Stomach smooth muscle (tissue), 2 donors: ENCODE measurements at regions not wholly inside any gene's neighbourhood (a gene's known extent, or its start where the extent isn't known, plus 50 kb on each side); places are given as distances from the start of the nearest gene placed in this dataset.

Source experiments
- H3K27ac ChIP-seq: one replicate; pipeline ENCODE4 v1.7.0; 2013; ENCODE audit warnings: mild to moderate bottlenecking, low read length, inconsistent platforms
- H3K27me3 ChIP-seq, 2 donors: one replicate each; pipeline ENCODE4 v1.7.0; 2013; ENCODE audit warnings: low read length in 2 of 2; ENCODE audit not compliant: insufficient read depth in 2 of 2, control insufficient read depth in 1 of 2
- H3K36me3 ChIP-seq, 2 donors: one replicate each; pipeline ENCODE4 v1.7.0; 2013; ENCODE audit warnings: low read length in 2 of 2; ENCODE audit not compliant: control insufficient read depth in 2 of 2, insufficient read depth in 2 of 2
- H3K4me1 ChIP-seq: one replicate; pipeline ENCODE4 v1.7.0; 2013; ENCODE audit warnings: low read length; ENCODE audit not compliant: control insufficient read depth, insufficient read depth
- H3K4me3 ChIP-seq, 2 donors: one replicate each; pipeline ENCODE4 v1.7.0; 2013; ENCODE audit warnings: low read length in 2 of 2
- H3K9ac ChIP-seq, 2 donors: one replicate each; pipeline ENCODE4 v1.7.0; 2013; ENCODE audit warnings: low read length in 2 of 2, mild to moderate bottlenecking in 1 of 2
- H3K9me3 ChIP-seq, 2 donors: one replicate each; pipeline ENCODE4 v1.7.0; 2013; ENCODE audit warnings: low read length in 2 of 2; ENCODE audit not compliant: control insufficient read depth in 2 of 2
- donor health status: healthy.
- donor health status: Pancreatic carcinoma.

GRCh38 chr2:2764739-2765138 is 433.7 kb upstream of the MYT1L start:
- no peak overlapping the region for H3K9ac ChIP-seq
- no peak overlapping the region for H3K4me3 ChIP-seq
- H3K4me1 ChIP-seq, result peaks cover 13% of the 10 kb centered on the region
- H3K27ac ChIP-seq, result no peak overlapping the region
- peaks cover 0 to 2% of the 10 kb centered on the region in 2 donors for H3K27me3 ChIP-seq
- H3K36me3 ChIP-seq, result no peaks in the 10 kb centered on the region
- peaks cover 5 to 13% of the 10 kb centered on the region in 2 donors for H3K9me3 ChIP-seq

DNA sequence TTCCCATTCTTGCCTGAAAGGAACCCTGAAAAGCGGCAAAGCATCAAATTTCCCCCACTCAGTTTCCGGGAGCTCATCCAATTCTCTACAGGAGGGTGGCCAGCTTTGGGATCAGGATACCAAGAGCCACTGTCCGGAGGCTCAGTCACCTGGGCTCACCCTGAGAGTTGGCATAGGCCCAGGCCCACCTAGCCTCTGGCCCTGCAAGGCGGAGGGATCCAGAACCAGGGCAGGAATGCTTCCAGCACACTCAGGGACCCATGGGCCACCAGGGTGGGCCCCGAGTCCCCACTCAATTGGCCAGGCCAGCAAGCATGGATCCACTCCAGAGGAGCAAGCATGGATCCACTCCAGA is 432.9 kb upstream of the MYT1L start:
- H3K36me3 ChIP-seq, result no peaks in the 10 kb centered on the region
- H3K9me3 ChIP-seq, result peaks cover 5 to 13% of the 10 kb centered on the region in 2 donors
- peaks cover 0 to 2% of the 10 kb centered on the region in 2 donors for H3K27me3 ChIP-seq
- H3K27ac ChIP-seq, result no peak overlapping the region
- no peak overlapping the region for H3K4me3 ChIP-seq
- peaks cover 13% of the 10 kb centered on the region for H3K4me1 ChIP-seq
- H3K9ac ChIP-seq, result no peak overlapping the region

DNA sequence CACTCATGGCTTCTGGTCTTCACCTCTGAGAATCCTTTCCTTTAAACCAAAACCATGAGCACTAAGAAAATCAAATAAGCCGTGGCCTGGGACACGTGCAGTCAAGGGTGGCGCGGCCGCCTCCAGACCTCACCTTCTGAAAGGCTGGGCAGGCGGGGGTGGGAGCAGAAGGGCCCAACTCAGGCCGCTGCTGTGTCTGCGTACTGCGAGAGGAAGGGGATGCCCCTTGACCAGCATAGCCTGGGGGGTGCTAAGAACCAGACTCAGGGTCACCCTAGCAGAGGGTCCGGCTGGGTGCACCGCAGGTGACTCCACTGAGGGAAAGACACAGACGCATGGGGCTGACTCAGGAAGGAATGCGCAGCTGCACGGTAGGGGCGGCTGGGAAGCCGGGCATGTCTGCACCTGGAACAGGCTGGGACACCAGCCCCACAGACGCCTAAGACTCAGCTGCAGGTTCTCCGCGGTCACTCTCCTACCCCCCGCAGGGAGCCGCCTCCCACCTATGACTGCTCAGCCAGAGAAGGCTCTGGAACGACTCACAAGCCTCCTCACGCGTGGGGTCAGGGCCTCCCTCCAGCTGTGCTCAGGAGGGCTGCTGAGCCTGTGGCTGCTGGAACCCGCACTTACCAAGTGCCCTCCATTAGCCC is 432.4 kb upstream of the MYT1L start:
- Histone ChIP-seq H3K9me3 (peaks cover 5 to 13% of the 10 kb centered on the region in 2 donors), H3K27me3 (peaks cover 0 to 2% of the 10 kb centered on the region in 2 donors), H3K36me3 (no peaks in the 10 kb centered on the region), H3K4me1 (peaks cover 13% of the 10 kb centered on the region), H3K9ac (no peak overlapping the region), H3K4me3 (no peak overlapping the region), H3K27ac (no peak overlapping the region)

DNA sequence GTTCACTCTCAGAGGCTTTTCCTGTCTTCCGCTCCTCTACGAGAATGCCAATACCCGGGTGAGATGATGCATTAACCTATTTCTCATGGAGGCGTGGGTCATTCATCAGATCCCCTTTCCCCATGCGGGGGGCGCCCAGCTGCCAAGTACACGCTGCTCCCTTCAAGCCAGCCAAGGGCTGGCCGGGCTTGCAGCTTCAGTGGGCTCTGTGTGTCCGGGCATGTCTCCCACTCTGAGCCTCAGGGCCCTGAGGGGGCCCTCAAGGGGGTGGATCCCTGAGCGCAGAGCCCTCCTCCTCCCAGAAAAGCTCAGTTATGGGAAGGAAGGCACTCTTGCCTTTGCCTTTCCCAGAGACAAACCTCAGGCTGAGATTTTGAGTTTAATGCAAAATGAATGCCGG is 431.8 kb upstream of the MYT1L start:
- H3K9ac ChIP-seq, result no peak overlapping the region
- H3K27me3 ChIP-seq, result no peaks in the 10 kb centered on the region
- peaks cover 5 to 13% of the 10 kb centered on the region in 2 donors for H3K9me3 ChIP-seq
- no peak overlapping the region for H3K4me3 ChIP-seq
- H3K36me3 ChIP-seq, result no peaks in the 10 kb centered on the region
- peaks cover 13% of the 10 kb centered on the region for H3K4me1 ChIP-seq
- no peak overlapping the region for H3K27ac ChIP-seq

DNA sequence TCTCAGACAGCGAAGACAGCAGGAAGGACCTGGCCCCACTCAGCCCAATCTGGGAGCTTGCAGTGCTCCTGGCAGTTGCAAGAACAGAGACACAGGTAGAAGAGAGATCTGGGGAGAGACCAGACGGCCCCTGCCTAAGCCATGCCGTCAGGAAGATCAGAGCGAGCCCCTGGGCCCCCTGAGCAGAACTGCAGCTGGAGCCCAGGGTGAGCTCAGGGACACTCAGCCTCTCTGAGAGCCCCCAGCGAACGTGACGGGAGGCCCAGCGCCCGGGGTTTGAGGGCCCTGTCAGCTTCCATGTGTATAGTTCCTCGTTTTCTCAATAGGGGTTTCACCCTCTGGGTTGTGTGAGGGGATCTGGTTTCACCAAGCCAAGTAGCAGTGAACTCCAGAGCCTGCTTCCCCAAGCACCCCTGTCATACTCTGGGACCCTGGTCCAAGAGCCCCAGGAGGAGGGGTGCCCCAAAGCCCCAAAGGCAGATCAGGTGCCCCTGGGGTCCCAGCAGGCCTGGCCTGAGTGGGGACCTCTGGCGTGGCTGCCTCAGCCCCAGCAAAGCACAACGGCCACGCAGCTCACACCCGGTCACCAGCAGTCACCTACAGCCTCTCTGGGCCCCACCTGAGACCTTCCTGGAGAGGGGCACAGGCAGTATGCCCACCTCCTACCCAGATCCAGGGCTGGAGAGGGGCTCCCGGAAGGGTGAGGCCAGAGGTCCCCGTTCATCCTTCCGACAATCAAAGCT is 431.3 kb upstream of the MYT1L start:
- H3K4me3 ChIP-seq, result no peak overlapping the region
- no peak overlapping the region for H3K27ac ChIP-seq
- H3K9me3 ChIP-seq, result peaks cover 5 to 13% of the 10 kb centered on the region in 2 donors
- H3K36me3 ChIP-seq, result no peaks in the 10 kb centered on the region
- H3K9ac ChIP-seq, result no peak overlapping the region
- H3K27me3 ChIP-seq, result no peaks in the 10 kb centered on the region
- H3K4me1 ChIP-seq, result peaks cover 13% of the 10 kb centered on the region

GRCh38 chr2:2758793-2759367 is 427.8 kb upstream of the MYT1L start:
- Histone ChIP-seq H3K9ac (no peak overlapping the region), H3K4me1 (peaks cover 5% of the 10 kb centered on the region), H3K27ac (no peak overlapping the region)

GRCh38 chr2:2757764-2758163 is 426.7 kb upstream of the MYT1L start:
- Histone ChIP-seq H3K4me1 (peaks cover under 1% of the 10 kb centered on the region), H3K9me3 (peaks cover 5 to 13% of the 10 kb centered on the region in 2 donors), H3K9ac (no peak overlapping the region), H3K36me3 (no peaks in the 10 kb centered on the region), H3K4me3 (no peak overlapping the region), H3K27me3 (no peaks in the 10 kb centered on the region), H3K27ac (no peak overlapping the region)

More at GRCh38 chr2:2758793-2759367, 427.8 kb upstream of the MYT1L start:
- Histone ChIP-seq H3K4me3 (no peak overlapping the region), H3K36me3 (no peaks in the 10 kb centered on the region), H3K27me3 (no peaks in the 10 kb centered on the region), H3K9me3 (peaks cover 5 to 13% of the 10 kb centered on the region in 2 donors)

- H3K9ac ChIP-seq, result no peak overlapping the region
- H3K27me3 ChIP-seq, result no peaks in the 10 kb centered on the region
- H3K4me3 ChIP-seq, result no peak overlapping the region
- no peaks in the 10 kb centered on the region for H3K36me3 ChIP-seq
- no peak overlapping the region for H3K27ac ChIP-seq
- peaks cover 5 to 13% of the 10 kb centered on the region in 2 donors for H3K9me3 ChIP-seq
- no peaks in the 10 kb centered on the region for H3K4me1 ChIP-seq
Observed at GRCh38 chr2:2756886-2757285, 425.8 kb upstream of the MYT1L start.

DNA sequence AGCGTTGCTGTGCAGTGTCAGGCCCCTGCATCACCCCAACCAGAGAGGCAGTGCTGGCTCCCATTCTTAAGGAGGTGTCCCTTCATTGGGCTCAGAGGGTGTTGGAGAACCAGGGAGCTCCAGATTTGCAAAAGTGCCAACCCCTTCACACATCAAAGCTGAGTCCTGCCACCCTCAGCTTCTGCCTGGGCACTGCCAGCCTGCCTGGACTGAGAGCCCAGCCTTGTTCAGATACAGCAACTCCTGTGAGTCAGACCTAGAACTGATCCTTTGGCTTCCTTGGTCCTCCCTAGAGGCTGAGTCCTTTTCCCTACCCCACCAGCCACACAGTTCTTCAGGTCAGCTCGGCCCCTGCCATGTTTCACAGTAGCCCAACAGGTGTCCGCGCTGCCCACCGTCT is 424.9 kb upstream of the MYT1L start:
- no peak overlapping the region for H3K4me3 ChIP-seq
- no peaks in the 10 kb centered on the region for H3K36me3 ChIP-seq
- H3K9ac ChIP-seq, result no peak overlapping the region
- no peaks in the 10 kb centered on the region for H3K27me3 ChIP-seq
- no peak overlapping the region for H3K27ac ChIP-seq
- H3K4me1 ChIP-seq, result no peaks in the 10 kb centered on the region
- H3K9me3 ChIP-seq, result peaks cover 5 to 10% of the 10 kb centered on the region in 2 donors

- Histone ChIP-seq H3K27me3 (no peaks in the 10 kb centered on the region), H3K9me3 (no peaks in the 10 kb centered on the region), H3K27ac (no peak overlapping the region), H3K36me3 (no peaks in the 10 kb centered on the region), H3K4me1 (no peaks in the 10 kb centered on the region), H3K4me3 (no peak overlapping the region), H3K9ac (no peak overlapping the region)
Observed at GRCh38 chr2:2754940-2755339, 423.9 kb upstream of the MYT1L start.
